ENCODE measurements at regions not wholly inside any gene's neighbourhood (a gene's known extent, or its start where the extent isn't known, plus 50 kb on each side); places are given as distances from the start of the nearest gene placed in this dataset.

DNA sequence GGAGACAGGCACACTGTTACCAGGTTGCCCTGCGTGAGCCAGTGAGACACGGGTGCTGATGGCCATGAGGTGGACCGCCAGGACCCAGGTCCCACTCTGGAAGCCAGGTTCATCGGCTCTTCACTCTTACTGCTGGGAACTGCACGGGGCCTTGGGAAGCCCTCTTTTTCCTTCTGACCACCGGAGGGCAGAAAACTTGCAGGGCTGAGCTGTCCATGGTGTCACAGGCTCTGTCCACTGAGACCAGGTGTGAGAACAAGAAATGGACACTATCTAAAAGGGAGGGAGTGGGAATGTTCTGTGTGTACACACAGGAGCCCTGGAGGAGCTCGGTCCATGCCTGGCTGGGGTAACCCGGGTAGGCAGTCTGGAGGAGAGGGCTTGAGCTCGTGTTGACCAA, 93.4 kb downstream of the UQCRFS1 start (continued):
- TF ChIP-seq, protein P1, sequence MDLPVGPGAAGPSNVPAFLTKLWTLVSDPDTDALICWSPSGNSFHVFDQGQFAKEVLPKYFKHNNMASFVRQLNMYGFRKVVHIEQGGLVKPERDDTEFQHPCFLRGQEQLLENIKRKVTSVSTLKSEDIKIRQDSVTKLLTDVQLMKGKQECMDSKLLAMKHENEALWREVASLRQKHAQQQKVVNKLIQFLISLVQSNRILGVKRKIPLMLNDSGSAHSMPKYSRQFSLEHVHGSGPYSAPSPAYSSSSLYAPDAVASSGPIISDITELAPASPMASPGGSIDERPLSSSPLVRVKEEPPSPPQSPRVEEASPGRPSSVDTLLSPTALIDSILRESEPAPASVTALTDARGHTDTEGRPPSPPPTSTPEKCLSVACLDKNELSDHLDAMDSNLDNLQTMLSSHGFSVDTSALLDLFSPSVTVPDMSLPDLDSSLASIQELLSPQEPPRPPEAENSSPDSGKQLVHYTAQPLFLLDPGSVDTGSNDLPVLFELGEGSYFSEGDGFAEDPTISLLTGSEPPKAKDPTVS (IDR thresholded peaks at IDR 0.05; ENCODE audit: low read depth, low read length): no peak

GRCh38 chr19:29118389-29118788, 94.6 kb downstream of the UQCRFS1 start:
- in situ Hi-C loops (cut with MboI): no loop called here
- ATAC-seq: no peak
- SMC1A ChIA-PET (ENCODE audit: uncharacterized antibody, unreplicated experiment): no interaction called here
- Histone ChIP-seq H3K9me3 (replicated peaks; ENCODE audit: control insufficient read depth, insufficient read depth, low read length) (no peaks in the 10 kb centered on the region; the same call in 2 of the 3 replicates), H3K27me3 (replicated peaks in 1 of 2; ENCODE audit: control insufficient read depth in 2 of 2, insufficient read depth in 2 of 2, low read length in 1 of 2) (no peaks in the 10 kb centered on the region), H3K9ac (ENCODE audit: control insufficient read depth, insufficient read depth, low read length) (no peak overlapping the region), H3K36me3 (ENCODE audit: control insufficient read depth in 2 of 2, insufficient read depth in 2 of 2, low read length in 1 of 2) (no peaks in the 10 kb centered on the region), H3K4me1 (ENCODE audit: control insufficient read depth, insufficient read depth, low read length) (no peaks in the 10 kb centered on the region), H3K79me2 (ENCODE audit: control insufficient read depth, insufficient read depth, low read length) (no peaks in the 10 kb centered on the region), H3K4me3 (no peak overlapping the region), H2AFZ (ENCODE audit: control insufficient read depth, low read depth, low read length) (no peak overlapping the region), H3K27ac (ENCODE audit: control insufficient read depth, insufficient read depth) (no peak overlapping the region), H3K4me2 (ENCODE audit: control insufficient read depth, insufficient read depth) (no peak overlapping the region), H4K20me1 (ENCODE audit: control insufficient read depth, insufficient read depth) (no peaks in the 10 kb centered on the region)
- DNase-seq (ENCODE audit: low read depth, low spot score): no peak
- no TSS peak for BruUV-seq (replicated peaks)
- WGBS (ENCODE audit: insufficient coverage, insufficient replicate concordance, low lambda C conversion rate, missing lambda C conversion rate): 26% methylated on average over 3 of the region's 3 CpGs
- TF ChIP-seq RUNX3 (IDR thresholded peaks at IDR 0.05; ENCODE audit: low read length): no peak
- TF ChIP-seq, protein P2, sequence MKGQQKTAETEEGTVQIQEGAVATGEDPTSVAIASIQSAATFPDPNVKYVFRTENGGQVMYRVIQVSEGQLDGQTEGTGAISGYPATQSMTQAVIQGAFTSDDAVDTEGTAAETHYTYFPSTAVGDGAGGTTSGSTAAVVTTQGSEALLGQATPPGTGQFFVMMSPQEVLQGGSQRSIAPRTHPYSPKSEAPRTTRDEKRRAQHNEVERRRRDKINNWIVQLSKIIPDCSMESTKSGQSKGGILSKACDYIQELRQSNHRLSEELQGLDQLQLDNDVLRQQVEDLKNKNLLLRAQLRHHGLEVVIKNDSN (IDR thresholded peaks at IDR 0.05; ENCODE audit: borderline replicate concordance, extremely low read length, insufficient read depth, low read depth, low read length): no peak
- TF ChIP-seq FOS (IDR thresholded peaks at IDR 0.05; ENCODE audit: borderline replicate concordance, extremely low read depth, insufficient read length): no peak
- no peak for TF ChIP-seq CEBPZ (IDR thresholded peaks at IDR 0.05; ENCODE audit: low read depth, low read length)
- TF ChIP-seq SKIL (IDR thresholded peaks at IDR 0.05; ENCODE audit: low read depth, poor library complexity, severe bottlenecking): no peak
- TF ChIP-seq STAT1 (conservative IDR thresholded peaks at IDR 0.05): no peak
- no peak for TF ChIP-seq NRF1 (conservative IDR thresholded peaks at IDR 0.05; ENCODE audit: low read depth, low read length)
- no peak for FAIRE-seq
- CTCF ChIA-PET: no interaction called here
- RAD21 ChIA-PET (ENCODE audit: unreplicated experiment): no interaction called here
- POLR2A ChIA-PET: no interaction called here
- intact Hi-C loops (cut with micrococcal nuclease; ENCODE audit: unreplicated experiment): no loop called here
